ENCODE measurements at regions not wholly inside any gene's neighbourhood (a gene's known extent, or its start where the extent isn't known, plus 50 kb on each side); places are given as distances from the start of the nearest gene placed in this dataset.

GRCh38 chr2:34349527-34349926, 750.4 kb upstream of the FAM98A start:
- H3K9me3 ChIP-seq (replicated peaks; ENCODE audit: control insufficient read depth, insufficient read depth, low read length), result no peaks in the 10 kb centered on the region
- in situ Hi-C loops (cut with MboI) (no loop called here), intact Hi-C loops (cut with micrococcal nuclease; ENCODE audit: unreplicated experiment) (no loop called here)
- no peaks in the 10 kb centered on the region for H3K36me3 ChIP-seq (ENCODE audit: control insufficient read depth in 2 of 2, insufficient read depth in 2 of 2, low read length in 1 of 2)
- FAIRE-seq (no peak), ATAC-seq (no peak), DNase-seq (ENCODE audit: low read depth, low spot score) (no peak)
- no peaks in the 10 kb centered on the region for H3K27me3 ChIP-seq (replicated peaks in 1 of 2; ENCODE audit: control insufficient read depth in 2 of 2, insufficient read depth in 2 of 2, low read length in 1 of 2)
- SMC1A ChIA-PET (ENCODE audit: uncharacterized antibody, unreplicated experiment), result interaction anchor here (1.2 kb wide), 1 partner anchor 22 kb away, joined by 3 read pairs; no protein-coding TSS in a partner anchor
- H4K20me1 ChIP-seq (ENCODE audit: control insufficient read depth, insufficient read depth), result no peaks in the 10 kb centered on the region
- no peak overlapping the region for H3K4me3 ChIP-seq
- H3K9ac ChIP-seq (ENCODE audit: control insufficient read depth, insufficient read depth, low read length), result no peak overlapping the region
- H3K4me2 ChIP-seq (ENCODE audit: control insufficient read depth, insufficient read depth), result no peak overlapping the region
- no TSS peak for BruUV-seq (replicated peaks)
- no peaks in the 10 kb centered on the region for H3K79me2 ChIP-seq (ENCODE audit: control insufficient read depth, insufficient read depth, low read length)
- H2AFZ ChIP-seq (ENCODE audit: control insufficient read depth, low read depth, low read length), result no peak overlapping the region
- WGBS (ENCODE audit: insufficient coverage, insufficient replicate concordance, low lambda C conversion rate, missing lambda C conversion rate), result 43% methylated on average over 1 of the region's 1 CpG
- POLR2A ChIA-PET, result no interaction called here
- CTCF ChIA-PET, result interaction anchor here (0.7 to 1.5 kb wide), 4 partner anchors 9 to 389 kb away, joined by 3 read pairs; no protein-coding TSS in a partner anchor
- RAD21 ChIA-PET (ENCODE audit: unreplicated experiment), result no interaction called here
- TF ChIP-seq IKZF1 (conservative IDR thresholded peaks at IDR 0.05) (no peak), TCF7 (IDR thresholded peaks at IDR 0.05; ENCODE audit: borderline replicate concordance) (no peak)
- H3K4me1 ChIP-seq (ENCODE audit: control insufficient read depth, insufficient read depth, low read length), result no peaks in the 10 kb centered on the region
- no peak overlapping the region for H3K27ac ChIP-seq (ENCODE audit: control insufficient read depth, insufficient read depth)

GRCh38 chr2:34345030-34345429, 745.9 kb upstream of the FAM98A start:
- CTCF ChIA-PET, result interaction anchor here (1.2 kb wide), 1 partner anchor 393 kb away, joined by 4 read pairs; no protein-coding TSS in a partner anchor

More at GRCh38 chr2:34345030-34345429, 745.9 kb upstream of the FAM98A start:
- DNase-seq (ENCODE audit: low read depth, low spot score), result no peak
- SMC1A ChIA-PET (ENCODE audit: uncharacterized antibody, unreplicated experiment), result no interaction called here
- H3K27me3 ChIP-seq (replicated peaks in 1 of 2; ENCODE audit: control insufficient read depth in 2 of 2, insufficient read depth in 2 of 2, low read length in 1 of 2), result no peaks in the 10 kb centered on the region
- no peak for TF ChIP-seq ZNF217 (IDR thresholded peaks at IDR 0.05)
- no peak for TF ChIP-seq CREB1 (IDR thresholded peaks at IDR 0.05; ENCODE audit: low read depth)
- TF ChIP-seq NFIC (IDR thresholded peaks at IDR 0.05; ENCODE audit: low read depth, low read length), result no peak
- TF ChIP-seq PML (IDR thresholded peaks at IDR 0.05; ENCODE audit: low read length), result no peak
- TF ChIP-seq CBX5 (IDR thresholded peaks at IDR 0.05; ENCODE audit: low read depth), result no peak
- no peak for TF ChIP-seq RB1 (IDR thresholded peaks at IDR 0.05; ENCODE audit: borderline replicate concordance)
- no peak for TF ChIP-seq HDAC2 (IDR thresholded peaks at IDR 0.05)
- TF ChIP-seq PAX8 (IDR thresholded peaks at IDR 0.05), result no peak
- no peak for TF ChIP-seq WRNIP1 (IDR thresholded peaks at IDR 0.05; ENCODE audit: borderline replicate concordance, low read depth, low read length)
- no peak for TF ChIP-seq RELA (IDR thresholded peaks at IDR 0.05; ENCODE audit: borderline replicate concordance, partially characterized antibody)
- TF ChIP-seq TCF3 (IDR thresholded peaks at IDR 0.05; ENCODE audit: borderline replicate concordance, insufficient read depth, low read depth, low read length), result no peak
- no peak for TF ChIP-seq ZNF622 (IDR thresholded peaks at IDR 0.05)
- no peak for TF ChIP-seq SIN3A (IDR thresholded peaks at IDR 0.05; ENCODE audit: low read depth, low read length)
- no peak overlapping the region for H3K4me2 ChIP-seq (ENCODE audit: control insufficient read depth, insufficient read depth)
- H3K9me3 ChIP-seq (replicated peaks; ENCODE audit: control insufficient read depth, insufficient read depth, low read length), result no peaks in the 10 kb centered on the region
- H3K79me2 ChIP-seq (ENCODE audit: control insufficient read depth, insufficient read depth, low read length), result no peaks in the 10 kb centered on the region
- no peaks in the 10 kb centered on the region for H3K4me1 ChIP-seq (ENCODE audit: control insufficient read depth, insufficient read depth, low read length)
- no peaks in the 10 kb centered on the region for H4K20me1 ChIP-seq (ENCODE audit: control insufficient read depth, insufficient read depth)
- no peak for ATAC-seq
- 13% methylated on average over 2 of the region's 2 CpGs for WGBS (ENCODE audit: insufficient coverage, insufficient replicate concordance, low lambda C conversion rate, missing lambda C conversion rate)
- RAD21 ChIA-PET (ENCODE audit: unreplicated experiment), result no interaction called here
- FAIRE-seq, result no peak
- no peak overlapping the region for H3K27ac ChIP-seq (ENCODE audit: control insufficient read depth, insufficient read depth)
- H3K36me3 ChIP-seq (ENCODE audit: control insufficient read depth in 2 of 2, insufficient read depth in 2 of 2, low read length in 1 of 2), result no peaks in the 10 kb centered on the region
- in situ Hi-C loops (cut with MboI) (no loop called here), intact Hi-C loops (cut with micrococcal nuclease; ENCODE audit: unreplicated experiment) (no loop called here)
- H2AFZ ChIP-seq (ENCODE audit: control insufficient read depth, low read depth, low read length), result no peak overlapping the region
- POLR2A ChIA-PET, result no interaction called here
- no TSS peak for BruUV-seq (replicated peaks)
- no peak overlapping the region for H3K4me3 ChIP-seq
- no peak overlapping the region for H3K9ac ChIP-seq (ENCODE audit: control insufficient read depth, insufficient read depth, low read length)

Data from GM12878 (cell line).